HL-60 (cell line): ENCODE measurements at regions not wholly inside any gene's neighbourhood (a gene's known extent, or its start where the extent isn't known, plus 50 kb on each side); places are given as distances from the start of the nearest gene placed in this dataset.
"Not testable (repeated sequence)": the region's sequence is repeated elsewhere in the genome, so short reads cannot be mapped to it uniquely, and the experiment has no call there.

Experiments
- DNase-seq, 2 experiments: peaks; one replicate each; pipeline ENCODE4 v3.0.0-alpha.2; 2010 to 2020; ENCODE audit warnings: low read depth in 1 of 2, low spot score in 1 of 2
- H3K27ac ChIP-seq: fragments of 250-450 bp; sonication (Bioruptor Pico); replicated peaks from 2 replicates; pipeline ENCODE4 v1.5.1; 2020; ENCODE audit warnings: mild to moderate bottlenecking, moderate library complexity
- H3K27me3 ChIP-seq: fragments of 250-450 bp; sonication (Bioruptor Pico); 2 replicates; pipeline ENCODE4 v1.5.1; 2021; ENCODE audit warnings: mild to moderate bottlenecking, moderate library complexity; ENCODE audit not compliant: insufficient read depth, poor library complexity, severe bottlenecking
- H3K4me3 ChIP-seq: replicated peaks from 2 replicates; pipeline ENCODE4 v1.5.1; 2011; ENCODE audit warnings: mild to moderate bottlenecking, control low read depth, low read length; ENCODE audit not compliant: insufficient read depth
- GABPA ChIP-seq: IDR thresholded peaks from 2 replicates; pipeline ENCODE4 v1.6.1; 2012; ENCODE audit warnings: low read depth
- POLR2AphosphoS5 ChIP-seq: IDR thresholded peaks from 2 replicates; pipeline ENCODE4 v1.6.1; 2012; ENCODE audit warnings: low read depth
- SPI1 ChIP-seq: IDR thresholded peaks from 2 replicates; pipeline ENCODE4 v1.6.1; 2012; ENCODE audit warnings: low read depth, mild to moderate bottlenecking, borderline replicate concordance
- TF ChIP-seq, protein P1 (sequence below): IDR thresholded peaks from 2 replicates; pipeline ENCODE4 v1.6.1; 2012; ENCODE audit warnings: low read depth; ENCODE audit not compliant: insufficient replicate concordance
- TF ChIP-seq, protein P2 (sequence below): IDR thresholded peaks from one replicate; pipeline ENCODE4 v1.5.1; 2011; ENCODE audit warnings: low read length, control low read depth, inconsistent platforms; ENCODE audit not compliant: insufficient read depth

DNA sequence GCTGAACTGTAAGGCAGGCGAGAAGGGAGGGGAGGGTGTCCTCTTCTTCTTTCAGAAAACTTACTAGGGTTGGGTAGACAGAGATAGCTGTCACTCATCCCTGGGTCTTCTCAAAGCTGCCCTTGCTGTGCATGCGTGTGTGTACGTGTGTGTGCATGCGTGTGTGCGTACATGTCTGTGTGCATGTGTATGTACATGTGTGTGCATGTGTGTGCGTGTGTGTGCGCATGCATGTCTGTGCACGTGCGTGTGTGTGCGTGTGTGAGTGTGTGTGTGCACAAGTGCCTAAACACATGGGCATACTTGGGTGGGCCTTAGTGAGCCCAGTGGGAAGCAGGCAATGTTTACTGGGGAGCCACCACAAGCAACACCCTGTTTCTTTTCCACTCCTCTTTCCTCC lies 154.8 kb upstream of the TNRC6C start:
- Histone ChIP-seq H3K27ac (no peak overlapping the region), H3K27me3 (peaks cover 5% of the 10 kb centered on the region), H3K4me3 (no peak overlapping the region)
- TF ChIP-seq, protein P1, sequence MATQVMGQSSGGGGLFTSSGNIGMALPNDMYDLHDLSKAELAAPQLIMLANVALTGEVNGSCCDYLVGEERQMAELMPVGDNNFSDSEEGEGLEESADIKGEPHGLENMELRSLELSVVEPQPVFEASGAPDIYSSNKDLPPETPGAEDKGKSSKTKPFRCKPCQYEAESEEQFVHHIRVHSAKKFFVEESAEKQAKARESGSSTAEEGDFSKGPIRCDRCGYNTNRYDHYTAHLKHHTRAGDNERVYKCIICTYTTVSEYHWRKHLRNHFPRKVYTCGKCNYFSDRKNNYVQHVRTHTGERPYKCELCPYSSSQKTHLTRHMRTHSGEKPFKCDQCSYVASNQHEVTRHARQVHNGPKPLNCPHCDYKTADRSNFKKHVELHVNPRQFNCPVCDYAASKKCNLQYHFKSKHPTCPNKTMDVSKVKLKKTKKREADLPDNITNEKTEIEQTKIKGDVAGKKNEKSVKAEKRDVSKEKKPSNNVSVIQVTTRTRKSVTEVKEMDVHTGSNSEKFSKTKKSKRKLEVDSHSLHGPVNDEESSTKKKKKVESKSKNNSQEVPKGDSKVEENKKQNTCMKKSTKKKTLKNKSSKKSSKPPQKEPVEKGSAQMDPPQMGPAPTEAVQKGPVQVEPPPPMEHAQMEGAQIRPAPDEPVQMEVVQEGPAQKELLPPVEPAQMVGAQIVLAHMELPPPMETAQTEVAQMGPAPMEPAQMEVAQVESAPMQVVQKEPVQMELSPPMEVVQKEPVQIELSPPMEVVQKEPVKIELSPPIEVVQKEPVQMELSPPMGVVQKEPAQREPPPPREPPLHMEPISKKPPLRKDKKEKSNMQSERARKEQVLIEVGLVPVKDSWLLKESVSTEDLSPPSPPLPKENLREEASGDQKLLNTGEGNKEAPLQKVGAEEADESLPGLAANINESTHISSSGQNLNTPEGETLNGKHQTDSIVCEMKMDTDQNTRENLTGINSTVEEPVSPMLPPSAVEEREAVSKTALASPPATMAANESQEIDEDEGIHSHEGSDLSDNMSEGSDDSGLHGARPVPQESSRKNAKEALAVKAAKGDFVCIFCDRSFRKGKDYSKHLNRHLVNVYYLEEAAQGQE = no peak
- TF ChIP-seq SPI1 = no peak
- no peak for TF ChIP-seq POLR2AphosphoS5
- TF ChIP-seq, protein P2, sequence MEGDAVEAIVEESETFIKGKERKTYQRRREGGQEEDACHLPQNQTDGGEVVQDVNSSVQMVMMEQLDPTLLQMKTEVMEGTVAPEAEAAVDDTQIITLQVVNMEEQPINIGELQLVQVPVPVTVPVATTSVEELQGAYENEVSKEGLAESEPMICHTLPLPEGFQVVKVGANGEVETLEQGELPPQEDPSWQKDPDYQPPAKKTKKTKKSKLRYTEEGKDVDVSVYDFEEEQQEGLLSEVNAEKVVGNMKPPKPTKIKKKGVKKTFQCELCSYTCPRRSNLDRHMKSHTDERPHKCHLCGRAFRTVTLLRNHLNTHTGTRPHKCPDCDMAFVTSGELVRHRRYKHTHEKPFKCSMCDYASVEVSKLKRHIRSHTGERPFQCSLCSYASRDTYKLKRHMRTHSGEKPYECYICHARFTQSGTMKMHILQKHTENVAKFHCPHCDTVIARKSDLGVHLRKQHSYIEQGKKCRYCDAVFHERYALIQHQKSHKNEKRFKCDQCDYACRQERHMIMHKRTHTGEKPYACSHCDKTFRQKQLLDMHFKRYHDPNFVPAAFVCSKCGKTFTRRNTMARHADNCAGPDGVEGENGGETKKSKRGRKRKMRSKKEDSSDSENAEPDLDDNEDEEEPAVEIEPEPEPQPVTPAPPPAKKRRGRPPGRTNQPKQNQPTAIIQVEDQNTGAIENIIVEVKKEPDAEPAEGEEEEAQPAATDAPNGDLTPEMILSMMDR = no peak
- TF ChIP-seq GABPA = no peak
- DNase-seq = no peak

DNA sequence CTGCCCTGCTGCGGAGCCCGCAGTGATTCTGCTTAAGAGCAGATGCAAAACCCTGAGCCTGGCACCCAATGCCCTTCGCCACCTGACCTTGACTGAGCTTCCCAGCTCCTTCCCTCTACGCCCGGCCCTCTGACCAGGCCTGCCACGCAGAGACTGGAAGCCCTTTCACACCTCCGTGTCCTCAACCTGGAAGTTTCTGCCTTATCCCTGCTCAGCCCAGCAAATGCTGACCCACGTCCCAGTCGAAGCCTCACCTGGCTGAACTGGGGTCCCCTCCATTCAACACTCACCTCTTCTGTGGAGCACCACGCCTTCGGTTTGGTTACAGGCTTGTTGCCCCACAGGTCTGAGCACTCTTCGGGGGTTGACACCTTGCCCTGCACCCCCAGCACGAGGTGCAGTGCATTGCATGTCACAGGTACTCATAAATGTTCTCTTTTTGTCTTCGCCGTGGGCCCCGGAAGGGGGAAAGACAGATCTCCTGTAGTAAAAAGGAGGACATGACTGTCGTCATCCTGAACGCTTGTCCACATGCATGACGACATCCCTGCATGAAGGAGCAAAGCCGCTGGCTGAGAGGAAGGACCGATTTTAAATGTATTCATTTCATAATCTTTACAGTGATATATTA lies 153.6 kb upstream of the TNRC6C start:
- Histone ChIP-seq H3K4me3 (no peak overlapping the region), H3K27ac (no peak overlapping the region), H3K27me3 (peaks cover 5% of the 10 kb centered on the region)
- no peak for DNase-seq
- no peak for TF ChIP-seq GABPA
- no peak for TF ChIP-seq POLR2AphosphoS5
- TF ChIP-seq, protein P1 = no peak
- TF ChIP-seq, protein P2 = no peak
- no peak for TF ChIP-seq SPI1

DNA sequence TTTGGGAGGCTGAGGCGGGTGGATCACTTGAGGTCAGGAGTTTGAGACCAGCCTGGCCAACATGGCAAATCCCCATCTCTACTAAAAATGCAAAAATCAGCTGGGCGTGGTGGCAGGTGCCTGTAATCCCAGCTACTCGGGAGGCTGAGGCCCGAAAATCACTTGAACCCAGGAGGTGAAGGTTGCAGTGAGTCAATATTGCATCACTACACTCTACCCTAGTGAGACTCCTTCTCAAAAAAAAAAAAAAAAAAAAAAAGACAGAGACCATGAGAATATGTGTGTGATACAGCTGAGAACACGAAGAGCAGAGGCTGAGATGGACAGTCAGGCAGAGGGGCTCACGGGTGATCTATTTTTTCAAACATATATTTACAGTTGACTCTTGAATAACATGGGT lies 152.5 kb upstream of the TNRC6C start:
- not testable (repeated sequence) for H3K4me3 ChIP-seq, H3K27ac ChIP-seq, DNase-seq, H3K27me3 ChIP-seq

DNA sequence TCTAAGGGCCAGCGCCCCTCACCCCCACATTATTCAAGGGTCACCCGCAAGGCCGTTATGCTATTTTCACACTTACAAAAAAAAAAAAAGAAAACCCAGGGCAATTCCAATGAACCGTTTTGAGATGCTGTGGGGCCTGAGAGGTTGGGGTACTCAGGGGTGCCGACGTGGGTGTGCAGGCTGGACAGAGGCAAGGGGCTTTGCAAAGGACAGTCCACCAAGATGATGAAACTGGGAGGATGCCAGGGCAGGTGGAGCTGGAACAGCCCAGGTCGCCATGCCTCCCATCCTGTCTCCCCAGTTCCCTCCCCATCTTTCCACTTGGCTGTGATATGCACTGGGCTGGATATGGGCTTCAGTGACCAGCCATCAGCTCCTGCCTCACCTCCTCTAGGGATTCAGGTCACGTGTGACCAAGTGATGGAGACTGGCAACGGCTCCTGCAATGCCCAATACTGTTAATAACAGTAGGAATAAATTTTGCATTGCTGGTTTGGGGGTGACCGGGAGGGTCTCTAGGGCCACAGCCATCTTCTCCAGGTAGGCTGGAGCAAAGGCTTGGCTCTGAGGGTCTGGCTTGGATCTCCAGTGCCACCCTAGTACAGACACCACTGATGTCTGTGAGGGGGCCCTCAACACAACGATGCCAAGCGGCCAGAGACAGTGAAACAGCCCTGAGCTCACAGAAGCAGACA lies 151.3 kb upstream of the TNRC6C start:
- Histone ChIP-seq H3K4me3 (no peak overlapping the region), H3K27me3 (peaks cover 5% of the 10 kb centered on the region), H3K27ac (no peak overlapping the region)
- DNase-seq = no peak
- TF ChIP-seq, protein P1 = no peak
- TF ChIP-seq GABPA (no peak), SPI1 (no peak), POLR2AphosphoS5 (no peak)
- TF ChIP-seq, protein P2 = no peak
